Activated naive CD4-positive, alpha-beta T cell treated with anti-CD3 and anti-CD28 coated beads, Interleukin-2, amount 50 U/mL, for 72 hours (primary cell): ENCODE measurements at regions not wholly inside any gene's neighbourhood (a gene's known extent, or its start where the extent isn't known, plus 50 kb on each side); places are given as distances from the start of the nearest gene placed in this dataset.
"Not testable (repeated sequence)": the region's sequence is repeated elsewhere in the genome, so short reads cannot be mapped to it uniquely, and the experiment has no call there.

Source experiments
- ATAC-seq, 2 donors: fragments of 150-1000 bp; cut with Tn5 transposase; 2 replicates each; pipeline ENCODE4 v1.10.0; 2021; ENCODE audit warnings: mild to moderate bottlenecking in 2 of 2, moderate library complexity in 2 of 2
- DNase-seq, 2 donors: peaks; one replicate each; pipeline ENCODE4 v3.0.0; 2021 to 2022; ENCODE audit warnings: low spot score in 2 of 2
- H3K27ac Mint-ChIP-seq, 2 donors: one replicate each; pipeline ENCODE4 v1.8.0; 2022; ENCODE audit warnings: mild to moderate bottlenecking in 2 of 2, mixed read lengths in 2 of 2
- H3K36me3 Mint-ChIP-seq, 2 donors: one replicate each; pipeline ENCODE4 v1.8.0; 2022; ENCODE audit warnings: mixed read lengths in 2 of 2
- H3K9me3 Mint-ChIP-seq, 2 donors: one replicate each; pipeline ENCODE4 v1.8.0; 2022; ENCODE audit warnings: mixed read lengths in 2 of 2

GRCh38 chr5:126284977-126285696 lies 138.1 kb upstream of the GRAMD2B start:
- H3K36me3 Mint-ChIP-seq: no peaks in the 10 kb centered on the region
- H3K27ac Mint-ChIP-seq: no peak overlapping the region
- no peak for DNase-seq
- H3K9me3 Mint-ChIP-seq: no peaks in the 10 kb centered on the region
- no peak for ATAC-seq

- H3K27ac Mint-ChIP-seq, ATAC-seq, H3K36me3 Mint-ChIP-seq, DNase-seq, H3K9me3 Mint-ChIP-seq: not testable (repeated sequence)
Observed at GRCh38 chr5:126296121-126296520, 127.1 kb upstream of the GRAMD2B start.

- H3K9me3 Mint-ChIP-seq: peaks cover 4 to 6% of the 10 kb centered on the region in 2 donors
- DNase-seq: no peak
- H3K27ac Mint-ChIP-seq: no peak overlapping the region
- no peaks in the 10 kb centered on the region for H3K36me3 Mint-ChIP-seq
- ATAC-seq: no peak
Observed at GRCh38 chr5:126300293-126300692, 122.9 kb upstream of the GRAMD2B start.

- DNase-seq: no peak
- H3K9me3 Mint-ChIP-seq: peaks cover 4 to 8% of the 10 kb centered on the region in 2 donors
- no peaks in the 10 kb centered on the region for H3K36me3 Mint-ChIP-seq
- ATAC-seq: no peak
- H3K27ac Mint-ChIP-seq: no peak overlapping the region
Observed at GRCh38 chr5:126301056-126301455, 122.2 kb upstream of the GRAMD2B start.

- Mint-ChIP-seq H3K36me3 (no peaks in the 10 kb centered on the region), H3K9me3 (peaks cover 0 to 4% of the 10 kb centered on the region in 2 donors), H3K27ac (no peak overlapping the region)
- ATAC-seq (no peak), DNase-seq (no peak)
Observed at GRCh38 chr5:126309860-126310259, 113.3 kb upstream of the GRAMD2B start.

GRCh38 chr5:126311766-126312165 lies 111.4 kb upstream of the GRAMD2B start:
- H3K27ac Mint-ChIP-seq: no peak overlapping the region
- ATAC-seq: no peak
- no peaks in the 10 kb centered on the region for H3K9me3 Mint-ChIP-seq
- H3K36me3 Mint-ChIP-seq: no peaks in the 10 kb centered on the region
- no peak for DNase-seq

GRCh38 chr5:126315341-126315740 lies 107.9 kb upstream of the GRAMD2B start:
- DNase-seq: no peak
- H3K9me3 Mint-ChIP-seq: no peaks in the 10 kb centered on the region
- no peak for ATAC-seq
- no peaks in the 10 kb centered on the region for H3K36me3 Mint-ChIP-seq
- H3K27ac Mint-ChIP-seq: no peak overlapping the region

- DNase-seq (no peak), ATAC-seq (no peak)
- no peaks in the 10 kb centered on the region for H3K9me3 Mint-ChIP-seq
- H3K36me3 Mint-ChIP-seq: no peaks in the 10 kb centered on the region
- H3K27ac Mint-ChIP-seq: no peak overlapping the region
Observed at GRCh38 chr5:126332326-126332725, 90.9 kb upstream of the GRAMD2B start.

- Mint-ChIP-seq H3K27ac (no peak overlapping the region), H3K9me3 (no peaks in the 10 kb centered on the region), H3K36me3 (no peaks in the 10 kb centered on the region)
- ATAC-seq (no peak), DNase-seq (no peak)
Observed at GRCh38 chr5:126334760-126335159, 88.4 kb upstream of the GRAMD2B start.

GRCh38 chr5:126335886-126336285 lies 87.3 kb upstream of the GRAMD2B start:
- DNase-seq: no peak
- Mint-ChIP-seq H3K9me3 (no peaks in the 10 kb centered on the region), H3K36me3 (no peaks in the 10 kb centered on the region), H3K27ac (no peak overlapping the region)
- no peak for ATAC-seq

GRCh38 chr5:126338635-126339034 lies 84.6 kb upstream of the GRAMD2B start:
- Mint-ChIP-seq H3K27ac (no peak overlapping the region), H3K36me3 (no peaks in the 10 kb centered on the region), H3K9me3 (no peaks in the 10 kb centered on the region)
- ATAC-seq: no peak
- DNase-seq: no peak

- Mint-ChIP-seq H3K27ac (no peak overlapping the region), H3K36me3 (no peaks in the 10 kb centered on the region), H3K9me3 (no peaks in the 10 kb centered on the region)
- peak in 1 of 2 donors; percentile 55 for ATAC-seq
- peak in 1 of 2 donors; percentile 57 for DNase-seq
Observed at GRCh38 chr5:126339215-126339805, 83.9 kb upstream of the GRAMD2B start.

- Mint-ChIP-seq H3K9me3 (no peaks in the 10 kb centered on the region), H3K36me3 (no peaks in the 10 kb centered on the region), H3K27ac (no peak overlapping the region)
- DNase-seq: no peak
- ATAC-seq: no peak
Observed at GRCh38 chr5:126341906-126342630, 81.1 kb upstream of the GRAMD2B start.

GRCh38 chr5:126348855-126349635 lies 74.2 kb upstream of the GRAMD2B start:
- ATAC-seq: no peak
- H3K9me3 Mint-ChIP-seq: no peaks in the 10 kb centered on the region
- no peaks in the 10 kb centered on the region for H3K36me3 Mint-ChIP-seq
- H3K27ac Mint-ChIP-seq: no peak overlapping the region
- DNase-seq: no peak

GRCh38 chr5:126351153-126351552 lies 72.1 kb upstream of the GRAMD2B start:
- DNase-seq (no peak), ATAC-seq (no peak)
- no peaks in the 10 kb centered on the region for H3K9me3 Mint-ChIP-seq
- H3K36me3 Mint-ChIP-seq: no peaks in the 10 kb centered on the region
- no peak overlapping the region for H3K27ac Mint-ChIP-seq

- H3K36me3 Mint-ChIP-seq: no peaks in the 10 kb centered on the region
- peak overlapping the region in 1 of 2 donors; percentile 71 for H3K27ac Mint-ChIP-seq
- ATAC-seq (peak; percentile 65 to 79), DNase-seq (no peak)
- no peaks in the 10 kb centered on the region for H3K9me3 Mint-ChIP-seq
Observed at GRCh38 chr5:126354012-126354857, 69.0 kb upstream of the GRAMD2B start.
